ENCODE measurements at regions not wholly inside any gene's neighbourhood (a gene's known extent, or its start where the extent isn't known, plus 50 kb on each side); places are given as distances from the start of the nearest gene placed in this dataset.

GRCh38 chr20:60271597-60271996, 313.4 kb downstream of the CDH26 start:
- no peak for TF ChIP-seq REST (IDR thresholded peaks at IDR 0.05; ENCODE audit: insufficient read depth in 1 of 2, low read depth in 2 of 2, low read length in 2 of 2)
- no peak for TF ChIP-seq TAF1 (IDR thresholded peaks at IDR 0.05; ENCODE audit: borderline replicate concordance, insufficient read depth, low read length)
- no peak for TF ChIP-seq POLR2AphosphoS5 (IDR thresholded peaks at IDR 0.05; ENCODE audit: low read depth, low read length)

All from PFSK-1 (cell line).